Lower leg skin (tissue), 3 donors: ENCODE measurements at regions not wholly inside any gene's neighbourhood (a gene's known extent, or its start where the extent isn't known, plus 50 kb on each side); places are given as distances from the start of the nearest gene placed in this dataset.

ENCODE experiments used
- POLR2A ChIP-seq, 2 donors: fragments of 450-650 bp; IDR thresholded peaks; one replicate each; pipeline ENCODE4 v1.6.1; 2016 to 2017; ENCODE audit warnings: antibody characterized with exemption in 2 of 2, mild to moderate bottlenecking in 1 of 2, moderate library complexity in 1 of 2
- TF ChIP-seq, protein P1 (sequence below), 3 donors: fragments of 450-650 bp; IDR thresholded peaks; one replicate each; pipeline ENCODE4 v1.5.1; 2016; ENCODE audit warnings: antibody characterized with exemption in 3 of 3, mild to moderate bottlenecking in 3 of 3, moderate library complexity in 2 of 3

DNA sequence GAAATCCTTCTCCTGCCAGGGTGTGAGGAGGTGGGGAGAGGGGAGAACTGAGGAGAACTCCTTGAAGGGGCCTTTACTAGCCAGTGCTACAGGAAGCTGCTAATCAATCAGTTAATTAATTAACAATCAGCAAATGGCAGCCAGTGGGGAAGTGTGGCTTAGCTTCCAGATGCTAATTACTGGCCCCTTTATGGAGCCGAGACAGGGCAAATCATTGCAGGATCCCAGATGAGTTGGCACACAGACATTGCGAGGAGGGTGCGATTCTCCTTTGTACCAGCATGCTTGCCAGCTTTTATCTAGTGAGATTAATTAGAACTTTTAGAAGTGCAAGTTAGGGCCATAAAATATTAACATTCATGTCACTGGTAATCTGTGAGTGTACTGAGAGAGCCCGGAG is 84.0 kb downstream of the XRCC2 start:
- TF ChIP-seq, protein P1, sequence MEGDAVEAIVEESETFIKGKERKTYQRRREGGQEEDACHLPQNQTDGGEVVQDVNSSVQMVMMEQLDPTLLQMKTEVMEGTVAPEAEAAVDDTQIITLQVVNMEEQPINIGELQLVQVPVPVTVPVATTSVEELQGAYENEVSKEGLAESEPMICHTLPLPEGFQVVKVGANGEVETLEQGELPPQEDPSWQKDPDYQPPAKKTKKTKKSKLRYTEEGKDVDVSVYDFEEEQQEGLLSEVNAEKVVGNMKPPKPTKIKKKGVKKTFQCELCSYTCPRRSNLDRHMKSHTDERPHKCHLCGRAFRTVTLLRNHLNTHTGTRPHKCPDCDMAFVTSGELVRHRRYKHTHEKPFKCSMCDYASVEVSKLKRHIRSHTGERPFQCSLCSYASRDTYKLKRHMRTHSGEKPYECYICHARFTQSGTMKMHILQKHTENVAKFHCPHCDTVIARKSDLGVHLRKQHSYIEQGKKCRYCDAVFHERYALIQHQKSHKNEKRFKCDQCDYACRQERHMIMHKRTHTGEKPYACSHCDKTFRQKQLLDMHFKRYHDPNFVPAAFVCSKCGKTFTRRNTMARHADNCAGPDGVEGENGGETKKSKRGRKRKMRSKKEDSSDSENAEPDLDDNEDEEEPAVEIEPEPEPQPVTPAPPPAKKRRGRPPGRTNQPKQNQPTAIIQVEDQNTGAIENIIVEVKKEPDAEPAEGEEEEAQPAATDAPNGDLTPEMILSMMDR (IDR thresholded peaks at IDR 0.05) = no peak
- no peak for TF ChIP-seq POLR2A (IDR thresholded peaks at IDR 0.05)
